HG03354 (cell line): ENCODE measurements at regions not wholly inside any gene's neighbourhood (a gene's known extent, or its start where the extent isn't known, plus 50 kb on each side); places are given as distances from the start of the nearest gene placed in this dataset.
"Not testable (repeated sequence)": the region's sequence is repeated elsewhere in the genome, so short reads cannot be mapped to it uniquely, and the experiment has no call there.

Experiments
- ATAC-seq: cut with Tn5 transposase; IDR thresholded peaks from one replicate; pipeline ENCODE4 v1.9.1; 2021; ENCODE audit warnings: mild to moderate bottlenecking; ENCODE audit not compliant: unreplicated experiment, poor library complexity, severe bottlenecking

GRCh38 chr13:44049081-44049945, 169.6 kb downstream of the LACC1 start:
- no peak for ATAC-seq

DNA sequence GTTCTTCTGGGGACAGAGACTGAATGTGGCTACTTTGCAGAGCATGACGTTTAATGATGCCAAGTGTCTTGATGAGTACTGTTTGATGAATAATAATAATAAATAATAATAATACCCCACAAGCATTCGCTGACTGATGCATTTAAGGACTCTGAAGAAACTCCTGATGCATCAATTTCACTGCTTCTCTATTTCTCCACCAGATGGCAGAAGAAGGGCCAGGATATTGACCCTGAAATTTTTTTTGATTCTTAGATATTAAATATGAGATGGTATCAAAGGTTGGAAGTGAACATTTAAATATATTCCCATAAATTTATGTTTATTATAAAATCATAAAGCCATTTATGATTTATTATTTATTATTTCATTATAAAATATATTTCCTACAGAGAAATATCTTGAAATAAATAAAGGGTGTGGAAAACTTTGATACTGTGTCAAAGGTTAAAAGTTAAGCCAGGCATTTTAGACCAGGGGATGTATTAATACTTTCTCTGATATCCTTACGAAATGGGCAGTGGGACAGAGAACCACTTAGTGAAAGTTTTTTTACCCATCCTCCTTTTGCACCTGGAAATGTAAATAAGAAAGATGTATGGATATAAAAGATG, 170.9 kb downstream of the LACC1 start:
- no peak for ATAC-seq

DNA sequence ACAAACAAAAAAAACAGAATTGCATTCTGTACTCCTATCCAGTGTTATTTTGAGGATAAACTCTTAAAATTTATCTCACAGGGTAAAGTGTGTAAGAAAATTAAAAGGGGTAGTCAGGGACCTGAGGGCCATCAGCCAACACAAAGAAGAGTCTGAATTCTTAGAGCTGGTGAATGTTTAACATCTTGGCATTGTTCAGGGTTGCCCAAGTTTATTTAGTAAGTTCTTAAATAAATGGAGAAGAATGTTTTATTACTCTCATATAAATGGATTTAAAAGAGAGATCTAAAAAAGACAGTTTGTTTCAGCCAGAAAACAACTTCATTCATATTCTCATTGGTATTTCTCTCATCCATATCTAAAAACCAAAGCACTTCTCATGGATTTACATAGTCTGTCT, 171.7 kb downstream of the LACC1 start:
- ATAC-seq: no peak

DNA sequence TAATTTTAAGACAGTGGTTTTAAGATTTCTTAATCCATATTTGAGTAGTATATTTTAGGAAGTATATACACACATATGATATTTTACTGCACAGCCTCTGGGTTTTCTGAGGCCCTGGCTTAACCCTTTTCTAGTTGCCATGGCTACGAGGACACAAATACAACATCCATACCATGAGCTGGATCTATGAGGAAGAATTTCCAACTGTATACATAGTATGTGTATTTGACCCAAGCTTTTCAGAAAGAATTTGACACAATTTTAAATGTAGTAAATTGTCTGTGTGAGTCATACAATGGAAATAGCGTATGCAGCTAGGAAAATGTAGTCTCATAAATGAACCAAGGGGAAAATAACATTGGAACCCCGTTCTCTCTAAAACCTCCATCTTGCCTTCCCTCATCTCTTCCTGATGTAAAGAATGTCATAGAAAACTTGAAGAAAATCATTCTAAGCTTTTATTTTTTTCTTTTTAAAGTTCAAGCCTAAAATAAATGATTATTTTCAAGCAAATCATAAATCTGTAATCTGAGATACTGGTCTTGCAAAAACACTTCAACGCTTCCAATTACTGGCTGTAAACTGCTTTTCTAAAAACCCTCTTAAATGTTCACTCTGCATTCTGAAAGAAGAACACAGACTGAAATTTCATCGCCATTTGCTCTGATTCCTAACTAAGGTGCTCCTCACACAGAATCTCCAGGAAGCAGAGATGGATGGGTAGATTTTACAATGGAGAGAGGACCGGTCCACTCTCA, 172.4 kb downstream of the LACC1 start:
- ATAC-seq: no peak

DNA sequence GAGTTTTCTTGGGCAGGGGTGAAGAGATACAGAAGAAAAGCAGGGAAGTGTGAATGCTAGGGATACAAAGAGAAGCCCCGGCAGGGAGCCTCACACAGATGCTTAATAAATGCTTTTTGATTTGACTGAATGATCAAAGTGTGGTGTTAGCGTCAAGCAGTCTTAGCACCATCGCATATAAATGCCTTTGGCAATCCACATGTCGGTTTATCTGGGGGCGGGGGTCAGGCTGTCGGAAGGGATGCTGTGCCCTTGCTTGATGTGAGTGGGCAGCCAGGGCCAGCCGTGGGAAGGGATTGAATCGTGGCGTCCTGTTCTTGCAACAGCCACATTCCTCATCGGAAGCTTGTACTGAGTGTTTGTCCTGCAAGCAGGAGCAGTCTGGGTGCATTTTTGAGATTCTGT, 173.1 kb downstream of the LACC1 start:
- ATAC-seq: no peak

DNA sequence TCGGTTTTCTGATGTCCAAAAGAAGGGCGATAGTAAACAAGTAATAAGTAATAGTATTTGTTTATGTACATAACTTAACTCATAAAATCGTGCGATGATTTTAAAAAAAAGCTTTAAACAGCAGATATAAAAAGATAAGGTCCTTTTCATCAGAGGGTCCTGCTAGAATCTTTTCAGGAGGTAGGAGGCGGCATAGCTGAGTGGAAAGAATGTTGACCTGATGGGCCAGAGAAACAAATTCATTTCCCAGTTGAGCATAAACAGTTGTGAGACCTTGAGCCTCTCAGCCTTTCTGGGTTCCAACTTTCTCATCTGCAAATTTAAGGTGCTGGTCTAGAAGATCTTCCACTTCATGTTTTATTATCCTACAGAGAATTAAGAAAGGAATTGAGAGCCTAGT, 173.5 kb downstream of the LACC1 start:
- ATAC-seq: no peak

DNA sequence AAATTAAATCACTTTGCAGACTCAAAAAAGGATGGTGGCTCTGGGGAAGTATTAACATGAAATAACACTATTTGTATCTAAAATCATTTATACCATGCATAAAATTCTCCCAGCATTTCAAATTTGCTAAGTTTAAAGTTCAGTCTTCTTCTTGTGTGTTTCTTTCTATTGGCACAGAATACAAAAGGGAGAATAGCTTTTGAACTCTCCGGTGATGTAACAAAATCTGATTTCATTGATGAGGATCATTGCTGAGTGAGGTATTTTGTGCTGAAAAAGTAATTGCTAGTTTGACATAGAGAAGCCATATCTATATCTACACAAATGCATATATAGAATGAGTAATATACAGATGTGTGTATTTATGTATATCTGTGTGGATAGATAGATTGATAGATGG, 174.8 kb downstream of the LACC1 start:
- no peak for ATAC-seq

DNA sequence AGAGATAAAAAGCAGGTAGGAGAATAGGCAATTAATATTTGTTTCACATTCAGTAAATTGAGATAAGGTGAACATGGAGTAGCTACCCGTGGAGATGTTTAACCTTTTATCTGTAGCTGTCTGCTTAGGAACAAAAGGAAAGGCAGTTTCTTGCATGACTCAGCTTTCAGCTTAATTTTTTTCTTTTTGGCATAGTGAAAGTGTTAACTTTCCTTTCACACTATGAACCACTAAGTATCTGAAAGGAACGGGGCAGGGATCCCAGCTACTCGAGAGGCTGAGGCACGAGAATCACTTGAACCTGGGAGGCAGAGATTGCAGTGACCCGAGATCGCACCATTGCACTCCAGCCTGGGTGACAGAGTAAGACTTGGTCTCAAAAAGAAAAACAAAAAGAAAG, 176.0 kb downstream of the LACC1 start:
- ATAC-seq: not testable (repeated sequence)

- no peak for ATAC-seq
Measured at GRCh38 chr13:44058067-44058466, 178.4 kb downstream of the LACC1 start.

- ATAC-seq: no peak
Measured at GRCh38 chr13:44058624-44059215, 179.0 kb downstream of the LACC1 start.

GRCh38 chr13:44061876-44062275, 182.2 kb downstream of the LACC1 start:
- no peak for ATAC-seq

DNA sequence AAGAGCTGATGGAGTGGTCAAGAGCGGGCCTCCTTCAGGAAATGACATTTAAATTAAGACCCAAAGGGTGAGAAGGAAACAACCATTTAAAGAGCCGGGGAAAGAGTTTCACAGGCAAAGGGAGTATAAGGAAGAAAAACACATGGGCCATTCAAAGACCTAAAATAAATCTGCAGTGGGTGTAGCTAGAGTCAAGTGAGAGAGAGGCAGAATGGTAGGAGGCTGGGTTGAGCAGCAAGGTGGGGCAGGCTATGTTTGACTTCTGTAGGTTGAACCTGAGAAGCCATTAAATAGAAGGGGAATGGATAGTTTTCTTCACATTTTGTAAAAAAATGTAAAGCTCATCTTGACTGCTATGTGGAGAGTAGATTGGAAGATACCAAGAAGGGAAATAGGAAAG, 183.8 kb downstream of the LACC1 start:
- ATAC-seq: no peak

- ATAC-seq: no peak
Measured at GRCh38 chr13:44063881-44064280, 184.2 kb downstream of the LACC1 start.

DNA sequence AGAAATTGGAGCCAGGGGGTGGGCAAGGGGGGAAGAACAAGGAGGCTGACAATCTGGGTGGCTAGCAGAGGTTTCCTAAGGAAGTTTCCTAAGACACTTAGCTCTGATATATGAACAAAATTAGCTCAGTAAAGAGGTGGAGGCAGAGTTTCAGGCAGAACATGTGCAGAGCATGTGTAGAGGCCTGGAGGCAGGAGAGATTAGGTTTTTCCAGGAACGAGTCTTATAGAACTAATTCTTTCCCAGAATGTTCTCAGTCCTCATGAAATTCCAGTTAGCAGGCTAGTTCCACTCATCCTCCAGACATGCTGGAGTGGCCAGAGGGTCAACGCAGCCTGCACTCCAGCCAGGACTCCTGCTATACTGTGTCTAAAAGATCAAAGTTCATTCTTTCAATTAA, 184.7 kb downstream of the LACC1 start:
- ATAC-seq: no peak

GRCh38 chr13:44068169-44068568, 188.5 kb downstream of the LACC1 start:
- ATAC-seq: no peak

DNA sequence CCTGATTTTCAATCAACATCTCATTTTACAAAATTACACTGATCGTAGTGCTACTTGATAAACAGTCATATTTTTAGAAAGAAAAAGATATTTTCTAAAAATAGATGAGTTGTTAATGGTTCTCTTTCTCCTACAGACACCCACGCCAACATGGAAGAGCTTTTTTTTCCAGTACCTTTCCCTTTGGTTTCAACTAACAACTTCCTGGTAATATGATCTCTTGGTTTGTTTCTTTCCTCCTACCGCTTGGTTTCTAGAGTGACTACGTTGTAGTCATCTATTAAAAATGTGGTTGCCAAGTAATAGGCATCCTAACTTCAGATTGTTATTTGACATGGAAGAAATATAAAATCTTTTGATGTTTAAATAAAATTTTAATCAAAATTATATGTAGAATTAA, 189.0 kb downstream of the LACC1 start:
- no peak for ATAC-seq

DNA sequence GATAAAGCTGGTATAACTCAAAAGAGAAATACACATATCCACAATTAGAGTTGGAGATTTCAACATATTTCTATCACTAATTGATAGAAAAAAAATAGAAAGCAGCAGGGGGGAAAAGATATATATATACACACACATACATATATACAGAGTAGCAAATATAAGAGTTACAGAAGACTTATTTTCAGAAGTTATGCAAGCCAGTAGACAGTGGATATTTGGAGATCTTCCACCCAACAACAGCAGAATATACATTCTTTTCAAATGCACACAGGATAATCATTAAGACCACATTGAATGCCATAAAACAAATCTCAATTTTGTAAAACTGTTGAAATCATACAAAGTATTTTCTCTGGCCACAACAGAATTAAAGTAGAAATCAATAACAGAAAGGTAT, 192.8 kb downstream of the LACC1 start:
- ATAC-seq: no peak

- no peak for ATAC-seq
Measured at GRCh38 chr13:44074611-44075010, 194.9 kb downstream of the LACC1 start.

- ATAC-seq: no peak
Measured at GRCh38 chr13:44075113-44075512, 195.4 kb downstream of the LACC1 start.

DNA sequence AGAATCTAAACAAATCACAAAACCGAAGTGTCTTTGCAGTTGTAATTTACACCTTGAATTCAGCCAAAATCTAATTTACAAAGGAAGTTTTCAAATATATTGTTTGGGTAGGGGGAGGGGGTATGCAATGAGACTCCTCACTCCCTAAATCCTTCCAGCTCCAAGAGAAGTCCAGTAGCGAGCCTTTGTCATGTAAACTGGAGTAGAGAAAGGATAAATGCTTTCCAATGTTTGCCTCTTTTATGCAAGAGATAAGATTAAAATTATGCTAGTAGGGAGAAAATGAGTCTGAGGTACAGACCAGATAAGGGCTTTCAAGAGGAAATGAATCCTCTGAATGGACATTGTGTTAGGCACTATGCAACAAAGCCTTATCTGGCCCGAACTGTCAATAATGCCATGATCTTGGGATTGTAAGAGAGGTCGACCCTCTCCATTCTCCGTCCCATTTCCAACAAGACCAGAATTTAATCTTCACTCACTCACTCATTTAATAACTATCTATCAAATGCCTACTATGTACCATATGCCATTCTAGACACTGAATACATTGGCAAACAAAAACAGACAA, 199.2 kb downstream of the LACC1 start:
- ATAC-seq: no peak
